Astrocyte (in vitro differentiated cells and primary cell): ENCODE measurements at regions not wholly inside any gene's neighbourhood (a gene's known extent, or its start where the extent isn't known, plus 50 kb on each side); places are given as distances from the start of the nearest gene placed in this dataset.

Source experiments
- DNase-seq: peaks from one replicate; pipeline ENCODE4 v3.0.0-alpha.2; 2010; ENCODE audit warnings: low read depth
- FAIRE-seq: peaks from 2 replicates; lab custom pipeline; 2011; peaks lifted over from hg19 to GRCh38; lab: Jason Lieb, UNC
- H2AFZ ChIP-seq: 2 replicates; pipeline ENCODE4 v1.6.0; 2012; ENCODE audit warnings: low read depth, low read length, inconsistent platforms
- H3K27ac ChIP-seq: 2 replicates; pipeline ENCODE4 v1.5.1; 2011; ENCODE audit warnings: low read depth, low read length, inconsistent platforms
- H3K27me3 ChIP-seq: 2 replicates; pipeline ENCODE4 v1.6.0; 2011; ENCODE audit warnings: low read length, inconsistent platforms; ENCODE audit not compliant: insufficient read depth
- H3K36me3 ChIP-seq: 2 replicates; pipeline ENCODE4 v1.5.1; 2011; ENCODE audit warnings: low read length, inconsistent platforms; ENCODE audit not compliant: insufficient read depth
- H3K4me1 ChIP-seq: 2 replicates; pipeline ENCODE4 v1.5.1; 2011; ENCODE audit warnings: low read length, inconsistent platforms; ENCODE audit not compliant: insufficient read depth
- H3K4me2 ChIP-seq: 2 replicates; pipeline ENCODE4 v1.6.0; 2012; ENCODE audit warnings: low read length, inconsistent platforms
- H3K4me3 ChIP-seq: 2 replicates; pipeline ENCODE4 v1.5.1; 2011; ENCODE audit warnings: low read depth, mild to moderate bottlenecking, low read length, inconsistent platforms; ENCODE audit not compliant: insufficient read depth
- H3K79me2 ChIP-seq: 2 replicates; pipeline ENCODE4 v1.6.0; 2012; ENCODE audit warnings: mild to moderate bottlenecking, low read length, inconsistent platforms; ENCODE audit not compliant: insufficient read depth
- H3K9ac ChIP-seq: 2 replicates; pipeline ENCODE4 v1.6.0; 2012; ENCODE audit warnings: mild to moderate bottlenecking, low read length, inconsistent platforms
- H3K9me3 ChIP-seq: 2 replicates; pipeline ENCODE4 v1.5.1; 2012; ENCODE audit warnings: low read depth, mild to moderate bottlenecking, low read length, inconsistent platforms; ENCODE audit not compliant: insufficient read depth
- H4K20me1 ChIP-seq: 2 replicates; pipeline ENCODE4 v1.6.0; 2012; ENCODE audit warnings: low read length, inconsistent platforms; ENCODE audit not compliant: insufficient read depth
- H3K27ac Mint-ChIP-seq: one replicate; pipeline ENCODE4 v1.8.0; 2021; ENCODE audit warnings: mild to moderate bottlenecking, mixed read lengths; ENCODE audit not compliant: unreplicated experiment
- H3K27me3 Mint-ChIP-seq: one replicate; pipeline ENCODE4 v1.8.0; 2021; ENCODE audit warnings: low read depth, mixed read lengths; ENCODE audit not compliant: unreplicated experiment
- H3K36me3 Mint-ChIP-seq: one replicate; pipeline ENCODE4 v1.8.0; 2021; ENCODE audit warnings: low read depth, mixed read lengths; ENCODE audit not compliant: unreplicated experiment
- H3K4me1 Mint-ChIP-seq: one replicate; pipeline ENCODE4 v1.8.0; 2021; ENCODE audit warnings: low read depth, mixed read lengths; ENCODE audit not compliant: unreplicated experiment
- H3K4me3 Mint-ChIP-seq: one replicate; pipeline ENCODE4 v1.8.0; 2021; ENCODE audit warnings: mild to moderate bottlenecking, moderate library complexity, mixed read lengths; ENCODE audit not compliant: unreplicated experiment
- H3K9me3 Mint-ChIP-seq: one replicate; pipeline ENCODE4 v1.8.0; 2021; ENCODE audit warnings: mild to moderate bottlenecking, mixed read lengths; ENCODE audit not compliant: unreplicated experiment
- EZH2 ChIP-seq: IDR thresholded peaks from 2 replicates; pipeline ENCODE4 v1.6.1; 2012; ENCODE audit warnings: mild to moderate bottlenecking, low read length, inconsistent platforms; ENCODE audit not compliant: insufficient read depth
- TF ChIP-seq, protein P1 (sequence below): IDR thresholded peaks from 2 replicates; pipeline ENCODE4 v1.5.1; 2011; ENCODE audit warnings: low read depth, mild to moderate bottlenecking, inconsistent platforms, low read length, moderate library complexity; ENCODE audit not compliant: insufficient read depth

DNA sequence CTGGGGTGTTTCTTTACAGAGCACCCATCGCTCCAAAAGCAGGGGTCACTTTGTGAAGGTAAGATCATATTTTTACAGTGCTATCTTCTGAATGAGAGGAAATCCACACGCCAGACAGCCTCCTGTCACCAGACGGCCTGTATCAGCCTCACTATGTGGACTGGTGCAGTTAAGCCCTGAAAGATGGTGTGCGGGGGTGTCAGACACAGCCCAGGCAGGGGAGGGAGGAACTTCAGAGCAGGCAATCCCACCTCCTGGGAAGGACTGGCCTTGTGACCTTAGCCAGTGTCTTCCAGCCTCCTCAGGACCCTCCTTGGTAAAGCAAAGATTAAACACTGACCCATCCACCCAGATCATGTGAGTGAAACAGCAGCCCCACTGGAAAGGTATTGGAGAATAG lies 249.4 kb upstream of the CTAGE1 start:
- Histone ChIP-seq H3K36me3 (no peaks in the 10 kb centered on the region), H3K9ac (peak overlapping the region; percentile 75), H3K27ac (peak overlapping the region; percentile 99), H3K4me1 (peaks cover 26% of the 10 kb centered on the region), H3K4me2 (peak overlapping the region; percentile 64), H2AFZ (peak overlapping the region; percentile 32), H3K9me3 (no peaks in the 10 kb centered on the region), H4K20me1 (no peaks in the 10 kb centered on the region), H3K79me2 (no peaks in the 10 kb centered on the region), H3K27me3 (no peaks in the 10 kb centered on the region), H3K4me3 (no peak overlapping the region)
- TF ChIP-seq, protein P1, sequence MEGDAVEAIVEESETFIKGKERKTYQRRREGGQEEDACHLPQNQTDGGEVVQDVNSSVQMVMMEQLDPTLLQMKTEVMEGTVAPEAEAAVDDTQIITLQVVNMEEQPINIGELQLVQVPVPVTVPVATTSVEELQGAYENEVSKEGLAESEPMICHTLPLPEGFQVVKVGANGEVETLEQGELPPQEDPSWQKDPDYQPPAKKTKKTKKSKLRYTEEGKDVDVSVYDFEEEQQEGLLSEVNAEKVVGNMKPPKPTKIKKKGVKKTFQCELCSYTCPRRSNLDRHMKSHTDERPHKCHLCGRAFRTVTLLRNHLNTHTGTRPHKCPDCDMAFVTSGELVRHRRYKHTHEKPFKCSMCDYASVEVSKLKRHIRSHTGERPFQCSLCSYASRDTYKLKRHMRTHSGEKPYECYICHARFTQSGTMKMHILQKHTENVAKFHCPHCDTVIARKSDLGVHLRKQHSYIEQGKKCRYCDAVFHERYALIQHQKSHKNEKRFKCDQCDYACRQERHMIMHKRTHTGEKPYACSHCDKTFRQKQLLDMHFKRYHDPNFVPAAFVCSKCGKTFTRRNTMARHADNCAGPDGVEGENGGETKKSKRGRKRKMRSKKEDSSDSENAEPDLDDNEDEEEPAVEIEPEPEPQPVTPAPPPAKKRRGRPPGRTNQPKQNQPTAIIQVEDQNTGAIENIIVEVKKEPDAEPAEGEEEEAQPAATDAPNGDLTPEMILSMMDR, result no peak
- TF ChIP-seq EZH2, result no peak
- FAIRE-seq (no peak), DNase-seq (no peak)
- H3K27me3 Mint-ChIP-seq, result no peaks in the 10 kb centered on the region
- no peak overlapping the region for H3K4me3 Mint-ChIP-seq
- H3K4me1 Mint-ChIP-seq, result peaks cover 38% of the 10 kb centered on the region
- peaks cover 17% of the 10 kb centered on the region for H3K9me3 Mint-ChIP-seq
- peaks cover 2% of the 10 kb centered on the region for H3K36me3 Mint-ChIP-seq
- H3K27ac Mint-ChIP-seq, result peak overlapping the region; percentile 94

DNA sequence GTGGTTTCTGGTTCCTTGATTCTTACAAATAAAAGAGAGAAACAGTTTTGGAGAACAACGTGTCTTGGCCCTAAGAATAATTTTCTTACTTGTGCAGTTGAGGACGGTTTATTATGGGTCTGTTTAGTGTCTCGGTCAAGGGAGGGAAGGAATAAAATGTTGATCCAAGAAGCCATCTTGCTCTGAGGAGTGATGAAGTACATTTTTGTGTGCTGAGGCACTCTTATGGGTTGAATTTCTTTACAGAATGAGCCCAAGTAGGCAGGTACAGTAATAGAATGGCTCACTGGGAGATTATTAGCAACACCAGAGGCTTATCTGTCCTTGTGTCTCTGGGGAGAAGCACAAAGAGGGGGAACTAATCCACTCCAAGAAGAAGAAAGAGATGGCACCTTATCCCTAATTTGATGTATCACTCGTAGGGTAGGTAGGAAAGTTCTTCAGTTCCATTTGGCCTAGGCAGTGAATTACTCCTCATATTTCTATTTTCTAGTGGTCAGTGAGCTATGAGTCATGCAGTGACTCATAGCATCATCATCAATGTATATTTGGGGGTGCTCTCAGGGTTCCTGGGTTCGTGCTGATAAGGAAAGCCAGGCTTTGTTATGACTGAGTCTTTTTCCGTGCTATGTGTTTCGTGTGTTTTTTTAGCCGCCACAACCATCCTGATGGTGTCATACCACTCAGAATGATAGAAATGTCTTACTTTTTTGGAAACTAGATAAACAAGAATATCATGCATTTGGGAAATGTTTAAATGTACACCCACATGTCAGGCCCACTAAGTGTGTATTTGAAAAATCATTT lies 250.1 kb upstream of the CTAGE1 start:
- Histone ChIP-seq H3K4me3 (peak overlapping the region; percentile 26), H3K9ac (peak overlapping the region; percentile 75), H3K4me2 (peak overlapping the region; percentile 64), H2AFZ (peak overlapping the region; percentile 32), H3K36me3 (no peaks in the 10 kb centered on the region), H4K20me1 (no peaks in the 10 kb centered on the region), H3K27me3 (no peaks in the 10 kb centered on the region), H3K4me1 (peaks cover 26% of the 10 kb centered on the region), H3K27ac (peak overlapping the region; percentile 99), H3K79me2 (no peaks in the 10 kb centered on the region), H3K9me3 (no peaks in the 10 kb centered on the region)
- DNase-seq (peak; percentile 99), FAIRE-seq (peak; percentile 94)
- H3K36me3 Mint-ChIP-seq, result peaks cover 2% of the 10 kb centered on the region
- TF ChIP-seq EZH2, result no peak
- TF ChIP-seq, protein P1, result no peak
- H3K4me3 Mint-ChIP-seq, result no peak overlapping the region
- no peaks in the 10 kb centered on the region for H3K27me3 Mint-ChIP-seq
- H3K9me3 Mint-ChIP-seq, result peaks cover 17% of the 10 kb centered on the region
- peak overlapping the region; percentile 94 for H3K27ac Mint-ChIP-seq
- H3K4me1 Mint-ChIP-seq, result peaks cover 40% of the 10 kb centered on the region

DNA sequence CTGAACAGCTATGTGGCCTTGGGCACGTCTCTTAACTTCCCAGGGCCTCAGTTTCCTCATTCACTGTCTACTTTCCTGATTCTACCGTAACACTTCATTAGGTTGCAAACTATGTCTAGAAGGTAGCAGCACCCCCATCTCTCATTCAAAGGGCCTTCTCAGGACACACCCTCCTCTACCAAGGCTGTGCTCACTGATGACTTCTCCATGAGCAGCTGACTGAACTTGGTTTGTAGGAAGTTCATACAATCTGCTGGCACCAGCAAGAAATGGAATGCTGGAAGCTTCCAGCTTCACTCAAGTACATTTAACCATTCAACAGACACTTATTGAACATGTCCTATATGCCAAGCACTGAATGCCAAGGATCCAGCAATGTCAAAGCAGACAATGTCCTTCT lies 250.8 kb upstream of the CTAGE1 start:
- Histone ChIP-seq H3K27me3 (no peaks in the 10 kb centered on the region), H3K4me3 (no peak overlapping the region), H3K4me2 (peak overlapping the region; percentile 64), H3K4me1 (peaks cover 33% of the 10 kb centered on the region), H3K36me3 (no peaks in the 10 kb centered on the region), H2AFZ (no peak overlapping the region), H3K27ac (peak overlapping the region; percentile 99), H3K9ac (peak overlapping the region; percentile 73), H3K9me3 (no peaks in the 10 kb centered on the region), H4K20me1 (no peaks in the 10 kb centered on the region), H3K79me2 (no peaks in the 10 kb centered on the region)
- H3K4me3 Mint-ChIP-seq, result no peak overlapping the region
- no peaks in the 10 kb centered on the region for H3K27me3 Mint-ChIP-seq
- FAIRE-seq (peak; percentile 65), DNase-seq (no peak)
- TF ChIP-seq, protein P1, result no peak
- TF ChIP-seq EZH2, result no peak
- peaks cover 44% of the 10 kb centered on the region for H3K4me1 Mint-ChIP-seq
- peaks cover 12% of the 10 kb centered on the region for H3K9me3 Mint-ChIP-seq
- peaks cover 2% of the 10 kb centered on the region for H3K36me3 Mint-ChIP-seq
- peak overlapping the region; percentile 94 for H3K27ac Mint-ChIP-seq
